Liver (tissue), 8 donors: ENCODE measurements at regions not wholly inside any gene's neighbourhood (a gene's known extent, or its start where the extent isn't known, plus 50 kb on each side); places are given as distances from the start of the nearest gene placed in this dataset.

Source experiments
- DNase-seq: peaks from one replicate; pipeline ENCODE4 v3.0.0-alpha.2; 2017; ENCODE audit warnings: low spot score
- H3K27ac ChIP-seq, 2 donors: one replicate each; pipeline ENCODE4 v1.7.0; 2013; ENCODE audit warnings: inconsistent platforms in 2 of 2, low read length in 2 of 2, control low read depth in 1 of 2, low read depth in 1 of 2, mild to moderate bottlenecking in 1 of 2
- H3K27me3 ChIP-seq, 4 donors: one replicate each; pipeline versions ENCODE4 v1.6.1 to v1.7.0; 2013; ENCODE audit warnings: low read length in 3 of 4, inconsistent platforms in 1 of 4, mild to moderate bottlenecking in 1 of 4, moderate library complexity in 1 of 4; ENCODE audit not compliant: control insufficient read depth in 4 of 4, insufficient read depth in 4 of 4
- H3K36me3 ChIP-seq, 4 donors: one replicate each; pipeline versions ENCODE4 v1.6.1 to v1.7.0; 2013; ENCODE audit warnings: low read length in 3 of 4, mild to moderate bottlenecking in 3 of 4, low read depth in 1 of 4, moderate library complexity in 1 of 4; ENCODE audit not compliant: control insufficient read depth in 4 of 4, insufficient read depth in 3 of 4
- H3K4me1 ChIP-seq, 4 donors: one replicate each; pipeline versions ENCODE4 v1.6.1 to v1.7.0; 2013; ENCODE audit warnings: low read length in 3 of 4, mild to moderate bottlenecking in 3 of 4, moderate library complexity in 1 of 4; ENCODE audit not compliant: control insufficient read depth in 4 of 4, insufficient read depth in 4 of 4
- H3K4me3 ChIP-seq, 3 donors: one replicate each; pipeline versions ENCODE4 v1.6.1 to v1.7.0; 2013; ENCODE audit warnings: low read length in 3 of 3, control low read depth in 1 of 3, low read depth in 1 of 3, mild to moderate bottlenecking in 1 of 3
- H3K9ac ChIP-seq, 2 donors: one replicate each; pipeline ENCODE4 v1.7.0; 2013; ENCODE audit warnings: low read length in 2 of 2, mild to moderate bottlenecking in 2 of 2, moderate library complexity in 2 of 2, control low read depth in 1 of 2, low read depth in 1 of 2
- H3K9me3 ChIP-seq, 4 donors: one replicate each; pipeline versions ENCODE4 v1.6.1 to v1.7.0; 2013; ENCODE audit warnings: low read length in 3 of 4; ENCODE audit not compliant: control insufficient read depth in 4 of 4
- EGR1 ChIP-seq, 2 donors: IDR thresholded peaks; 2 replicates each; pipeline ENCODE4 v1.6.1; 2016 to 2018; ENCODE audit warnings: antibody characterized with exemption in 2 of 2, low read depth in 2 of 2
- FOXA1 ChIP-seq: IDR thresholded peaks from 2 replicates; pipeline ENCODE4 v1.6.1; 2016; ENCODE audit warnings: antibody characterized with exemption
- GABPA ChIP-seq, 2 donors: IDR thresholded peaks in 1 of 2; conservative IDR thresholded peaks in 1 of 2; 2 replicates each; pipeline ENCODE4 v1.6.1; 2016; ENCODE audit warnings: antibody characterized with exemption in 2 of 2, mild to moderate bottlenecking in 1 of 2, moderate library complexity in 1 of 2
- HNF4A ChIP-seq, 2 donors: conservative IDR thresholded peaks; 2 replicates each; pipeline ENCODE4 v1.6.1; 2016; ENCODE audit warnings: antibody characterized with exemption in 2 of 2, mild to moderate bottlenecking in 2 of 2
- HNF4G ChIP-seq: IDR thresholded peaks from 2 replicates; pipeline ENCODE4 v1.6.1; 2016; ENCODE audit warnings: antibody characterized with exemption
- JUND ChIP-seq, 2 donors: IDR thresholded peaks; 2 replicates each; pipeline ENCODE4 v1.6.1; 2016; ENCODE audit warnings: antibody characterized with exemption in 2 of 2
- NR2F2 ChIP-seq: IDR thresholded peaks from 2 replicates; pipeline ENCODE4 v1.6.1; 2016; ENCODE audit warnings: antibody characterized with exemption
- RAD21 ChIP-seq, 2 donors: IDR thresholded peaks; 2 replicates each; pipeline ENCODE4 v1.6.1; 2016; ENCODE audit warnings: antibody characterized with exemption in 2 of 2, mild to moderate bottlenecking in 2 of 2
- RXRA ChIP-seq, 2 donors: IDR thresholded peaks; 2 replicates each; pipeline ENCODE4 v1.6.1; 2017 to 2018; ENCODE audit warnings: antibody characterized with exemption in 2 of 2, mild to moderate bottlenecking in 1 of 2
- YY1 ChIP-seq: IDR thresholded peaks from 2 replicates; pipeline ENCODE4 v1.6.1; 2016; ENCODE audit warnings: antibody characterized with exemption, mild to moderate bottlenecking
- WGBS: extraction: QIAGEN DNeasy Blood & Tissue Kit; methylation state at CpG from one replicate; pipeline ENCODE4 v1.1.7; 2013; 5-methylcytosine and 5-hydroxymethylcytosine counted together
- TF ChIP-seq, protein P1 (sequence below): IDR thresholded peaks from 2 replicates; pipeline ENCODE4 v1.6.1; 2016; ENCODE audit warnings: antibody characterized with exemption, mild to moderate bottlenecking
- TF ChIP-seq, protein P2 (sequence below): IDR thresholded peaks from 2 replicates; pipeline ENCODE4 v1.6.1; 2016; ENCODE audit warnings: antibody characterized with exemption
- TF ChIP-seq, protein P3 (sequence below): IDR thresholded peaks from 2 replicates; pipeline ENCODE4 v1.6.1; 2016; ENCODE audit warnings: antibody characterized with exemption
- TF ChIP-seq, protein P4 (sequence below): IDR thresholded peaks from 2 replicates; pipeline ENCODE4 v1.6.1; 2016; ENCODE audit warnings: antibody characterized with exemption
- TF ChIP-seq, protein P5 (sequence below): fragments of 150-350 bp; IDR thresholded peaks from 2 replicates; pipeline ENCODE4 v1.5.1; 2017; ENCODE audit warnings: improper control_type of control experiment, low read depth, low read length; ENCODE audit not compliant: missing input control
- donor health status: healthy.
- donor health status: healthy.
- donor health status: healthy.
- donor health status: healthy.
- donor health status: healthy.

DNA sequence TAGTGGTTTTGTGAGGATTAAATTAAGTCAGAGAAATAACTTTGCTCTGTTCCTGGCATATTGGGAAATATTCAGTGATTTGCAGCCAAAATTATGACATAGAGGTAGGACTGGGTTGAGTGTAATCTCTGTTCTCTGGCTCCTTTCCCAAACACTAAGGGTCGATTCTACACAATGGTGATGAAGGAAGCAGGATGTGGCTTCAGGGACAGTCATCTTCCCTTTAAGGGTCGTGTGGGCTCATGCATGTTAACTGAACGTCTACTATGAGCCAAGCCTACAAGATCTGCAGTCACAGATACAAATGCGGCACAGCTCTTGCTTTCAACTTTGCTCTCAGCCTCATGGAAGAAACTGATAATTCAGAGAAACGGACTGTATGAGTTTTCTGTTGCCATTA, 381.6 kb downstream of the VRK1 start:
- Histone ChIP-seq H3K27ac (no peak overlapping the region), H3K4me3 (no peak overlapping the region), H3K9me3 (no peaks in the 10 kb centered on the region), H3K4me1 (no peaks in the 10 kb centered on the region), H3K36me3 (no peaks in the 10 kb centered on the region), H3K9ac (no peak overlapping the region), H3K27me3 (no peaks in the 10 kb centered on the region)
- no peak for TF ChIP-seq JUND (IDR thresholded peaks at IDR 0.05)
- no peak for DNase-seq
- 53% methylated on average over 5 of the region's 5 CpGs for WGBS

DNA sequence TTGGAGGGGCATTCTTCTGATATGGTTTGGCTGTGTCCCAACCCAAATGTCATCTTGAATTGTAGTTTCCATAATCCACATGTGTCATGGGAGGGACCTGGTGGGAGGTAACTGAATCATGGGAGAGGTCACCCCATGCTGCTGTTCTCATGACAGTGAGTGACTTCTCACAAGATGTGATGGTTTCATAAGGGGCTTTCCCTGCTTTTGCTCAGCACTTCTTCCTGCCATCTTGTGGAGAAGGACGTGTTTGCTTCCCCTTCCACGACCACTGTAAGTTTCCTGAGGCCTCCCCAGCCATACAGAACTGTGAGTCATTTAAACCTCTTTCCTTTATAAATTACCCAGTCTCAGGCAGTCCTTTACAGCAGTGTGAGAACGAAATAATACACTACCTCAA, 382.4 kb downstream of the VRK1 start:
- TF ChIP-seq, protein P1, sequence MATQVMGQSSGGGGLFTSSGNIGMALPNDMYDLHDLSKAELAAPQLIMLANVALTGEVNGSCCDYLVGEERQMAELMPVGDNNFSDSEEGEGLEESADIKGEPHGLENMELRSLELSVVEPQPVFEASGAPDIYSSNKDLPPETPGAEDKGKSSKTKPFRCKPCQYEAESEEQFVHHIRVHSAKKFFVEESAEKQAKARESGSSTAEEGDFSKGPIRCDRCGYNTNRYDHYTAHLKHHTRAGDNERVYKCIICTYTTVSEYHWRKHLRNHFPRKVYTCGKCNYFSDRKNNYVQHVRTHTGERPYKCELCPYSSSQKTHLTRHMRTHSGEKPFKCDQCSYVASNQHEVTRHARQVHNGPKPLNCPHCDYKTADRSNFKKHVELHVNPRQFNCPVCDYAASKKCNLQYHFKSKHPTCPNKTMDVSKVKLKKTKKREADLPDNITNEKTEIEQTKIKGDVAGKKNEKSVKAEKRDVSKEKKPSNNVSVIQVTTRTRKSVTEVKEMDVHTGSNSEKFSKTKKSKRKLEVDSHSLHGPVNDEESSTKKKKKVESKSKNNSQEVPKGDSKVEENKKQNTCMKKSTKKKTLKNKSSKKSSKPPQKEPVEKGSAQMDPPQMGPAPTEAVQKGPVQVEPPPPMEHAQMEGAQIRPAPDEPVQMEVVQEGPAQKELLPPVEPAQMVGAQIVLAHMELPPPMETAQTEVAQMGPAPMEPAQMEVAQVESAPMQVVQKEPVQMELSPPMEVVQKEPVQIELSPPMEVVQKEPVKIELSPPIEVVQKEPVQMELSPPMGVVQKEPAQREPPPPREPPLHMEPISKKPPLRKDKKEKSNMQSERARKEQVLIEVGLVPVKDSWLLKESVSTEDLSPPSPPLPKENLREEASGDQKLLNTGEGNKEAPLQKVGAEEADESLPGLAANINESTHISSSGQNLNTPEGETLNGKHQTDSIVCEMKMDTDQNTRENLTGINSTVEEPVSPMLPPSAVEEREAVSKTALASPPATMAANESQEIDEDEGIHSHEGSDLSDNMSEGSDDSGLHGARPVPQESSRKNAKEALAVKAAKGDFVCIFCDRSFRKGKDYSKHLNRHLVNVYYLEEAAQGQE: no peak
- TF ChIP-seq, protein P2, sequence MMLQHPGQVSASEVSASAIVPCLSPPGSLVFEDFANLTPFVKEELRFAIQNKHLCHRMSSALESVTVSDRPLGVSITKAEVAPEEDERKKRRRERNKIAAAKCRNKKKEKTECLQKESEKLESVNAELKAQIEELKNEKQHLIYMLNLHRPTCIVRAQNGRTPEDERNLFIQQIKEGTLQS: no peak
- TF ChIP-seq HNF4G (no peak), RAD21 (IDR thresholded peaks at IDR 0.05) (no peak)
- DNase-seq: no peak
- no peaks in the 10 kb centered on the region for H3K4me1 ChIP-seq

DNA sequence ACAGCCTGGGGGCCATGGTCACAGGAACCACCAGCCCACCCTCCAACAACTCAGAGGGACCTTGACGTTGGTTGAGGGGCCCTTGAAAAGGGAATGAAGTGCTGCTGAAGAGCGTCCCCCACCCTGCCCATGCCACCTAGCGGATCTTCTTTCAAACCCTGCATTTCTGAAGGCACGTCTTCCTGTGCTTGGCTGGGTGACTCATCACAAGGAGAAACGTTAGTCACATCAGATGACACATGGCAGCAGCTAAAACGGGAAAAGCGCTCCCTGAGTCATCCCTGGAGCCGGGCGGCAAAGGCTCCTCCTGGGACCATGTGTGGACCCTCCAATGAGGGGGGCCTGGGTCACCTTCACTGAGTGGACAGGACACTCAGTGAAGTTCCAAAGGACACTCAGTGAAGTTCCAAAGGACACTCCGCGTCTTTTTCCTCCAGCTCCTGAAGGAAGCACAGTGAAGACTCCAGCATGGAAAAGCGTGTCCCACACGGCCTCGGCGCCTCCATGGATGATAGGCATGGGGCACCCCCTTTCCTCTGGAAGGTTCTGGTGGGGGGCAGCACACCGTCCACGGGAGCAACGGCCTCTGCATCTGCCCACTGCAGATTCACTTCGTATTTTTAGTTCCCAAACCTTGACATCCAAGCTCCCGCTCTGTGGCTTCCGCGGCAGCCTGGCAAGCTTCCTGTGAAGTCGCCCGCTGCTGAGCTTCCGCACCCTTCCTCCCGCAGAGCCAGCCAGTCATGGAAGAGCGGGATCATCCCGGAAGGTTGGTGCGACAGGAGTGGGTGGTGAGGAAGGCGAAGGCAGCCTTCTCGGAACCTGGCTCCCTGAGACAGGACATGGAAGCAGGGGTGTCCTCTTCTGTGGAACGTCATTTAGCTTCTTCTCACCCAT, 383.4 kb downstream of the VRK1 start:
- Histone ChIP-seq H3K4me3 (no peak overlapping the region), H3K36me3 (no peaks in the 10 kb centered on the region), H3K27ac (no peak overlapping the region), H3K27me3 (no peaks in the 10 kb centered on the region), H3K9me3 (no peaks in the 10 kb centered on the region), H3K4me1 (no peaks in the 10 kb centered on the region), H3K9ac (no peak overlapping the region)
- no peak for DNase-seq
- WGBS: 87% methylated on average over 32 of the region's 32 CpGs
- TF ChIP-seq NR2F2: no peak
- no peak for TF ChIP-seq FOXA1
- TF ChIP-seq, protein P3, sequence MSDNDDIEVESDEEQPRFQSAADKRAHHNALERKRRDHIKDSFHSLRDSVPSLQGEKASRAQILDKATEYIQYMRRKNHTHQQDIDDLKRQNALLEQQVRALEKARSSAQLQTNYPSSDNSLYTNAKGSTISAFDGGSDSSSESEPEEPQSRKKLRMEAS: no peak
- TF ChIP-seq JUND (IDR thresholded peaks at IDR 0.05): no peak
- TF ChIP-seq GABPA (IDR thresholded peaks at IDR 0.05 in 1 of 2, conservative IDR thresholded peaks at IDR 0.05 in 1 of 2): no peak
- no peak for TF ChIP-seq YY1
- no peak for TF ChIP-seq EGR1 (IDR thresholded peaks at IDR 0.05; ENCODE audit: low read depth in 2 of 2)
- TF ChIP-seq RXRA (IDR thresholded peaks at IDR 0.05): no peak
- TF ChIP-seq HNF4A (conservative IDR thresholded peaks at IDR 0.05): no peak
- no peak for TF ChIP-seq HNF4G
- TF ChIP-seq, protein P4, sequence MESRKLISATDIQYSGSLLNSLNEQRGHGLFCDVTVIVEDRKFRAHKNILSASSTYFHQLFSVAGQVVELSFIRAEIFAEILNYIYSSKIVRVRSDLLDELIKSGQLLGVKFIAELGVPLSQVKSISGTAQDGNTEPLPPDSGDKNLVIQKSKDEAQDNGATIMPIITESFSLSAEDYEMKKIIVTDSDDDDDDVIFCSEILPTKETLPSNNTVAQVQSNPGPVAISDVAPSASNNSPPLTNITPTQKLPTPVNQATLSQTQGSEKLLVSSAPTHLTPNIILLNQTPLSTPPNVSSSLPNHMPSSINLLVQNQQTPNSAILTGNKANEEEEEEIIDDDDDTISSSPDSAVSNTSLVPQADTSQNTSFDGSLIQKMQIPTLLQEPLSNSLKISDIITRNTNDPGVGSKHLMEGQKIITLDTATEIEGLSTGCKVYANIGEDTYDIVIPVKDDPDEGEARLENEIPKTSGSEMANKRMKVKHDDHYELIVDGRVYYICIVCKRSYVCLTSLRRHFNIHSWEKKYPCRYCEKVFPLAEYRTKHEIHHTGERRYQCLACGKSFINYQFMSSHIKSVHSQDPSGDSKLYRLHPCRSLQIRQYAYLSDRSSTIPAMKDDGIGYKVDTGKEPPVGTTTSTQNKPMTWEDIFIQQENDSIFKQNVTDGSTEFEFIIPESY: no peak
- TF ChIP-seq, protein P2: no peak
- TF ChIP-seq, protein P5, sequence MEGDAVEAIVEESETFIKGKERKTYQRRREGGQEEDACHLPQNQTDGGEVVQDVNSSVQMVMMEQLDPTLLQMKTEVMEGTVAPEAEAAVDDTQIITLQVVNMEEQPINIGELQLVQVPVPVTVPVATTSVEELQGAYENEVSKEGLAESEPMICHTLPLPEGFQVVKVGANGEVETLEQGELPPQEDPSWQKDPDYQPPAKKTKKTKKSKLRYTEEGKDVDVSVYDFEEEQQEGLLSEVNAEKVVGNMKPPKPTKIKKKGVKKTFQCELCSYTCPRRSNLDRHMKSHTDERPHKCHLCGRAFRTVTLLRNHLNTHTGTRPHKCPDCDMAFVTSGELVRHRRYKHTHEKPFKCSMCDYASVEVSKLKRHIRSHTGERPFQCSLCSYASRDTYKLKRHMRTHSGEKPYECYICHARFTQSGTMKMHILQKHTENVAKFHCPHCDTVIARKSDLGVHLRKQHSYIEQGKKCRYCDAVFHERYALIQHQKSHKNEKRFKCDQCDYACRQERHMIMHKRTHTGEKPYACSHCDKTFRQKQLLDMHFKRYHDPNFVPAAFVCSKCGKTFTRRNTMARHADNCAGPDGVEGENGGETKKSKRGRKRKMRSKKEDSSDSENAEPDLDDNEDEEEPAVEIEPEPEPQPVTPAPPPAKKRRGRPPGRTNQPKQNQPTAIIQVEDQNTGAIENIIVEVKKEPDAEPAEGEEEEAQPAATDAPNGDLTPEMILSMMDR: no peak
- no peak for TF ChIP-seq RAD21 (IDR thresholded peaks at IDR 0.05)

More for the DNA sequence above, 382.4 kb downstream of the VRK1 start:
- H3K9me3 ChIP-seq: no peaks in the 10 kb centered on the region
- no peak overlapping the region for H3K4me3 ChIP-seq
- no peak overlapping the region for H3K27ac ChIP-seq
- H3K27me3 ChIP-seq: no peaks in the 10 kb centered on the region
- 47% methylated on average over 3 of the region's 3 CpGs for WGBS
- no peaks in the 10 kb centered on the region for H3K36me3 ChIP-seq
- no peak overlapping the region for H3K9ac ChIP-seq
